Loucy (cell line): ENCODE measurements at regions not wholly inside any gene's neighbourhood (a gene's known extent, or its start where the extent isn't known, plus 50 kb on each side); places are given as distances from the start of the nearest gene placed in this dataset.

ENCODE experiments used
- H2AFZ ChIP-seq: fragments of 200-600 bp; sonication (generic); 2 replicates; pipeline ENCODE4 v1.6.0; 2016; ENCODE audit warnings: antibody characterized with exemption, mild to moderate bottlenecking, low read length, moderate library complexity
- H3F3A ChIP-seq: fragments of 200-600 bp; 2 replicates; pipeline ENCODE4 v1.6.0; 2016; ENCODE audit warnings: antibody characterized with exemption, low read depth, mild to moderate bottlenecking
- H3K27me3 ChIP-seq: fragments of 200-600 bp; sonication (generic); 2 replicates; pipeline ENCODE4 v1.6.1; 2014; ENCODE audit warnings: low read length, mild to moderate bottlenecking; ENCODE audit not compliant: insufficient read depth, poor library complexity, severe bottlenecking
- H3K36me3 ChIP-seq: fragments of 200-600 bp; sonication (generic); 2 replicates; pipeline ENCODE4 v1.6.1; 2016; ENCODE audit warnings: low read length; ENCODE audit not compliant: insufficient read depth
- H3K4me1 ChIP-seq: fragments of 200-600 bp; sonication (generic); 2 replicates; pipeline ENCODE4 v1.5.1; 2014; ENCODE audit warnings: low read length, mild to moderate bottlenecking; ENCODE audit not compliant: insufficient read depth, poor library complexity, severe bottlenecking
- H3K4me2 ChIP-seq: fragments of 200-600 bp; sonication (generic); 2 replicates; pipeline ENCODE4 v1.6.0; 2014; ENCODE audit warnings: antibody characterized with exemption, low read length, low read depth, mild to moderate bottlenecking; ENCODE audit not compliant: poor library complexity, severe bottlenecking
- H3K4me3 ChIP-seq: fragments of 200-600 bp; sonication (generic); 2 replicates; pipeline ENCODE4 v1.5.1; 2014; ENCODE audit warnings: low read length, mild to moderate bottlenecking, mixed read lengths; ENCODE audit not compliant: poor library complexity, severe bottlenecking
- H3K79me2 ChIP-seq: fragments of 200-600 bp; sonication (generic); 2 replicates; pipeline ENCODE4 v1.6.1; 2014; ENCODE audit warnings: low read length; ENCODE audit not compliant: insufficient read depth
- H3K9ac ChIP-seq: fragments of 200-600 bp; sonication (generic); 2 replicates; pipeline ENCODE4 v1.6.0; 2014; ENCODE audit warnings: mild to moderate bottlenecking, low read depth, low read length, moderate library complexity; ENCODE audit not compliant: poor library complexity, severe bottlenecking
- H3K9me2 ChIP-seq: fragments of 200-600 bp; sonication (generic); replicated peaks from 2 replicates; pipeline ENCODE4 v1.6.1; 2016; ENCODE audit warnings: low read depth, low read length, mixed read lengths
- H3K9me3 ChIP-seq: fragments of 200-600 bp; sonication (generic); 2 replicates; pipeline ENCODE4 v1.6.1; 2014; ENCODE audit warnings: mild to moderate bottlenecking, antibody characterized with exemption, low read length, low read depth; ENCODE audit not compliant: insufficient read depth
- H4K20me1 ChIP-seq: fragments of 200-600 bp; sonication (generic); 2 replicates; pipeline ENCODE4 v1.6.0; 2014; ENCODE audit warnings: antibody characterized with exemption, low read length, mild to moderate bottlenecking; ENCODE audit not compliant: insufficient read depth, poor library complexity, severe bottlenecking
- EZH2phosphoT487 ChIP-seq: fragments of 200-600 bp; IDR thresholded peaks from 2 replicates; pipeline ENCODE4 v1.6.1; 2018; ENCODE audit warnings: antibody characterized with exemption, mild to moderate bottlenecking, moderate library complexity, borderline replicate concordance
- TF ChIP-seq, protein P1 (sequence below): fragments of 200-600 bp; sonication (generic); conservative IDR thresholded peaks from 2 replicates; pipeline ENCODE4 v1.5.1; 2014; ENCODE audit warnings: mild to moderate bottlenecking, antibody characterized with exemption, low read length

DNA sequence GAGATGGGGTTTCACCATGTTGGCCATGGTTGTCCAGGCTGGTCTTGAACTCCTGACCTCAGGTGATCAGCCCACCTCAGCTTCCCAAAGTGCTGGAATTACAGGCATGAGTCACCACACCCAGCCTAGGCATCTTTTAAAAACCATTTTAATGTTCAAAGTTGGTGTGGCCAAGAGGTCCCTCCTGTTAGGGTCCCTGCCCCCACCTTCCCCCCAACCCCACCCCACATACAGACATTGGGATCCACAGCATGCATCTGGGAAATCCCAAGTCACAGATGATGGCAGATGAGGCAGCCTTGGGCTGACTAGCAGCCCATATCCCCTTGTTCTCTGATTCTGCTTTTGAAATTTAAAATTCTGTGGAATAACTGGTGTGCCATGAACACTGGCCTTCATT lies 226.0 kb downstream of the KATNAL1 start:
- Histone ChIP-seq H3K4me2 (no peak overlapping the region), H4K20me1 (no peaks in the 10 kb centered on the region), H3K36me3 (no peaks in the 10 kb centered on the region), H3K27me3 (no peaks in the 10 kb centered on the region), H3F3A (no peaks in the 10 kb centered on the region), H3K9me3 (no peaks in the 10 kb centered on the region), H3K79me2 (no peaks in the 10 kb centered on the region), H3K4me1 (no peaks in the 10 kb centered on the region), H3K9me2 (no peaks in the 10 kb centered on the region), H3K9ac (no peak overlapping the region), H3K4me3 (no peak overlapping the region), H2AFZ (no peak overlapping the region)
- TF ChIP-seq, protein P1, sequence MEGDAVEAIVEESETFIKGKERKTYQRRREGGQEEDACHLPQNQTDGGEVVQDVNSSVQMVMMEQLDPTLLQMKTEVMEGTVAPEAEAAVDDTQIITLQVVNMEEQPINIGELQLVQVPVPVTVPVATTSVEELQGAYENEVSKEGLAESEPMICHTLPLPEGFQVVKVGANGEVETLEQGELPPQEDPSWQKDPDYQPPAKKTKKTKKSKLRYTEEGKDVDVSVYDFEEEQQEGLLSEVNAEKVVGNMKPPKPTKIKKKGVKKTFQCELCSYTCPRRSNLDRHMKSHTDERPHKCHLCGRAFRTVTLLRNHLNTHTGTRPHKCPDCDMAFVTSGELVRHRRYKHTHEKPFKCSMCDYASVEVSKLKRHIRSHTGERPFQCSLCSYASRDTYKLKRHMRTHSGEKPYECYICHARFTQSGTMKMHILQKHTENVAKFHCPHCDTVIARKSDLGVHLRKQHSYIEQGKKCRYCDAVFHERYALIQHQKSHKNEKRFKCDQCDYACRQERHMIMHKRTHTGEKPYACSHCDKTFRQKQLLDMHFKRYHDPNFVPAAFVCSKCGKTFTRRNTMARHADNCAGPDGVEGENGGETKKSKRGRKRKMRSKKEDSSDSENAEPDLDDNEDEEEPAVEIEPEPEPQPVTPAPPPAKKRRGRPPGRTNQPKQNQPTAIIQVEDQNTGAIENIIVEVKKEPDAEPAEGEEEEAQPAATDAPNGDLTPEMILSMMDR: no peak
- TF ChIP-seq EZH2phosphoT487: no peak

DNA sequence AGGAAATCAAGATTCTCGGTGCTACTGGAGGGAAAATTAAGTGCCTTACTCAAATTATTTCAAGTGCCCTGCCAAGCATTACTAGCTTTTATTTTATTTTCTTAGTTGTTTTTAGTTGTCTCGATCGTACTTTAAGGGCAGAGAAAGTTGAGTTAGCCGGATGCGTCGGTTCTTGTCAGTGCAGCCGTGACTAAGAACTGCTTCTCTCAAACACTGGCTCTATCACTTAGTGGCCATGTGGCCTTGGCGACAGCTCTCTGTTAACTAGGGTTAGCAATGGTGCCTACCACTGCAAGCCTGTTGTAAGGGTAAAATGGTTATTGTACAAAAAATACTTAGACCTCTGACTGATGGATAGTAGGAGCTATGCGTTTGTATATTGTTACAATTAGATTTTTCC lies 227.8 kb downstream of the KATNAL1 start:
- H3K79me2 ChIP-seq: no peaks in the 10 kb centered on the region
- no peaks in the 10 kb centered on the region for H3K27me3 ChIP-seq
- TF ChIP-seq EZH2phosphoT487: no peak
- TF ChIP-seq, protein P1: no peak
- no peaks in the 10 kb centered on the region for H3F3A ChIP-seq
- H3K9me3 ChIP-seq: no peaks in the 10 kb centered on the region
- no peak overlapping the region for H3K9ac ChIP-seq
- no peaks in the 10 kb centered on the region for H3K9me2 ChIP-seq
- no peaks in the 10 kb centered on the region for H4K20me1 ChIP-seq
- H3K4me3 ChIP-seq: no peak overlapping the region
- no peaks in the 10 kb centered on the region for H3K36me3 ChIP-seq
- H2AFZ ChIP-seq: no peak overlapping the region
- peaks cover 12% of the 10 kb centered on the region for H3K4me1 ChIP-seq
- no peak overlapping the region for H3K4me2 ChIP-seq

DNA sequence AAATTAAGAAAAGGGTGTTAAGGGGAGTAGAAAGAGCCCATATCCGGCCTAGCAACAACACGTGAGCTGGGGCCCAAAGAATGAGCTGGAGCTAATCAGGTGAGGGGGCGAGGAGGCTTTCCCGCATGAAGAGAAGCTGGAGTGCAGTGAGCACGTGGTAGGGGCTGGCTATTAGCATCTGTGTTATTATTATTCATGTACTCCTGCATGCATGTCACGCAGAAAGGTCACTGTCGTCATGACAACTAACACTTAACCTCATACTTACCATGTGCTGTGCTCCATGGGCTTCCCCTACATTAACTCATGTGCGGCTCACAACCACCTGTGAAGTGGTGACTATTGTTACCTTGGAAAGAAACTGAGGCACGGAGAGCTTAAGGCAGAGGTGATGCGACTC lies 227.6 kb upstream of the UBL3 start:
- Histone ChIP-seq H3K9ac (no peak overlapping the region), H2AFZ (no peak overlapping the region), H3K27me3 (no peaks in the 10 kb centered on the region), H4K20me1 (no peaks in the 10 kb centered on the region), H3K79me2 (no peaks in the 10 kb centered on the region), H3K36me3 (no peaks in the 10 kb centered on the region), H3K4me1 (peaks cover 12% of the 10 kb centered on the region), H3K9me2 (no peaks in the 10 kb centered on the region), H3K4me3 (no peak overlapping the region), H3F3A (no peaks in the 10 kb centered on the region), H3K9me3 (no peaks in the 10 kb centered on the region), H3K4me2 (no peak overlapping the region)
- TF ChIP-seq, protein P1: no peak
- no peak for TF ChIP-seq EZH2phosphoT487
